GM12891 (cell line): ENCODE measurements at regions not wholly inside any gene's neighbourhood (a gene's known extent, or its start where the extent isn't known, plus 50 kb on each side); places are given as distances from the start of the nearest gene placed in this dataset.
"Not testable (repeated sequence)": the region's sequence is repeated elsewhere in the genome, so short reads cannot be mapped to it uniquely, and the experiment has no call there.

Source experiments
- DNase-seq: peaks from one replicate; pipeline ENCODE4 v3.0.0; 2011; ENCODE audit warnings: low spot score; ENCODE audit not compliant: insufficient read length
- FAIRE-seq: peaks from 2 replicates; lab custom pipeline; 2011; peaks lifted over from hg19 to GRCh38; lab: Jason Lieb, UNC
- PAX5 ChIP-seq: IDR thresholded peaks from 2 replicates; pipeline ENCODE4 v1.6.1; 2011; ENCODE audit warnings: low read length, moderate library complexity, mild to moderate bottlenecking; ENCODE audit not compliant: insufficient read depth, severe bottlenecking
- POLR2A ChIP-seq: IDR thresholded peaks from 2 replicates; pipeline ENCODE4 v1.6.1; 2011; ENCODE audit warnings: low read depth, low read length, control low read depth
- POLR2AphosphoS5 ChIP-seq: IDR thresholded peaks from 2 replicates; pipeline ENCODE4 v1.6.1; 2011; ENCODE audit warnings: low read depth, low read length, control low read depth
- POU2F2 ChIP-seq: IDR thresholded peaks from 2 replicates; pipeline ENCODE4 v1.6.1; 2011; ENCODE audit warnings: low read depth, mild to moderate bottlenecking, control low read depth, low read length, moderate library complexity
- SPI1 ChIP-seq: IDR thresholded peaks from 2 replicates; pipeline ENCODE4 v1.6.1; 2011; ENCODE audit warnings: low read depth, low read length, control low read depth
- TAF1 ChIP-seq: IDR thresholded peaks from 2 replicates; pipeline ENCODE4 v1.6.1; 2011; ENCODE audit warnings: low read depth, low read length, control low read depth

DNA sequence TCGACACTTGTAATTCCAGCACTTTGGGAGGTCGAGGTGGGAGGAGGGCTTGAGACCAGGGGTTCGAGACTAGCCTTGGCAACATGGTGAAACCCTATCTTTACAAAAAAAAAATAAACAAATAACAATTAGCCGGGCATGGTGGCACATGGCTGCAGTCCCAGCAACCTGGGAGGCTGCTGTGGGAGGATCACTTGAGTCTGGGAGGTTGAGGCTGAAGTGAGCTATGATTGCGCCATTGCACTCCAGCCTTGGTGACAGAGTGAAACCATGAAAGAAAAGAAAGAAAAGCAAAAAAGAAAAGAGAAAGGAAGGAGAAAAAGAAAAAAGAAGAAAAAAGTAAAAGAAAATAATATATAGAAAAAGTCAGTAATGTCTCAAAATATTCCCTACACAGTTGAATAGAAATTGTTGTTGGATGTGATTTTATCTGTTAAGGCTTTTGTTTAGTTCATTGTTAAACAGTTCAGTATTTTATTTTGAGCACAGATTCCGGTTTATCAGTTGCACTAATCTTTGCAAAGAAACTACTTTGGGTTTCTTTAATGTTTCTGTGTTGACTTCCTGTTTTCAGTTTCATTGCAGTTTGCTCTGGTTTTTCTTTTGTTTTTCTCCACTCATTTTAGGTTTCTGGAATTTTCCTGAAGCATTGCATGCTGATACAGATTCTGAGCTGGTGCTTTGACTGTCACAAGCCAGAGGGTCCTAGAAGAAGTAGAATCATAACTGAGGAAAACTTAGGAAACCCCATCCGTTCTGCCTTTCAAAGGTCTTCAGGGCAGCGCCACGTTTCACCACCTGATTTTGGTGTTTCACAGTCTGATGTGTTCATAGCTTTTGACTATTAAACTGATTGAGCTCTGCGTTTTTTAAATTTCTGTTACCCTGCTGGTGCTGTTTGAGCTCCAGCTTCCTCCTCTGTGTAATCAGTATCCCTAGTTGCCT lies 378.6 kb upstream of the AMELY start:
- no peak for FAIRE-seq
- TF ChIP-seq POLR2AphosphoS5 = no peak
- TF ChIP-seq POU2F2 = no peak
- TF ChIP-seq PAX5 = no peak
- peak; percentile 87 for TF ChIP-seq SPI1
- DNase-seq = no peak

DNA sequence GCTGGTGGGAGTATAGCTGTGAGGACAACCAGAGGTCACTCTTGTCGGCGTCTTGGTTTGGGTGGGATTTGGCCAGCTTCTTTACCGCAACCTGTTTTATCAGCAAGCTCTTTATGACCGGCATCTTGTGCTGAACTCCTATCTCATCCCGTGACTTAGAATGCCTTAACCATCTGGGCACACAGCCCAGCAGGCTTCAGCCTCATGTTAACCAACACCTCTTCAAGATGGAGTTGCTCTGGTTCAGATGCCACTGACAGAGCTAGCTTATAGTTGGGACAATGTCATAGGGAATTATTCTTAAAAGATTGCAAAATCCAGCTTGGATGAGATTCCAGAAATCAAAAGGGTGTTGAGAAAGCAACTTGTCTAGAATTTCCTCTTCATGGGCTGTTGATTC lies 377.1 kb upstream of the AMELY start:
- FAIRE-seq (no peak), DNase-seq (no peak)
- TF ChIP-seq PAX5 (no peak), POU2F2 (no peak), POLR2AphosphoS5 (no peak), SPI1 (no peak), TAF1 (no peak), POLR2A (no peak)

DNA sequence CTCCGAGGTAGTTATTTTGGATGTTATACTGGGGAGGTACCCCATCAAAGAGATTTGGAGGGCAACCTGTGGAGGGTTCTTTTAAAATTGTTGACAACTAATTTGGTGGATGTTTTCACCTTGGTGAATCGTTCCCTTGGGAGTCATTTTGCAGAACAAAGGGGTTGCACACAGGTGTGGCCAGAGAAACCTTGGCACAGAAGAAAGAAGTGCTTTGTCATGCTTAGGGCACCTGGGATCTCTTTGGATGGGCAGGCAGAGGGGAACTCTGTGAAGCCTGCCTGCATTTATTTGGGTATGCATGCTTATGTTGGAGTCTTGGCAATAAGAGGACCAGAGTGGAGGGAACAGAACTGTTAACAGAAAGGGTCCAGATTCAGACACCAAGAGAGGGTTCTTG lies 376.4 kb upstream of the AMELY start:
- DNase-seq, FAIRE-seq: not testable (repeated sequence)

DNA sequence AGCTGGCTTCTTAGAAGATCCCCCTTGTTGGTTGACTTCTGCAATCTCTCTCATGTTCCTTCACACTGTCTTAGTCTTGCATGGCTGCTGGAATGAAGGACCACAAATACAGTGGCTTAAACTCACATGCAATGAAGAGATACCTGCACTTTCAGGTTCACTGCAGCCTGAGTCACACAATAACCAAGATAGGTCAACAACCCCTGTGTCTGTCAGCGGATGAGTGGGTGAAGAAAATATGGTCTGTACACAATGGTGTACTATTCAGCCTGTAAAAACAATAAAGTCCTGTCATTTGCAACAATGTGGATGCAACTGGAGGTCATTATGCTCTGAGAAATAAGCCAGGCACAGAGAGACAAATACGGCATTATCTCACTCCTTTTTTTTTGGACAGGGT lies 373.8 kb upstream of the AMELY start:
- FAIRE-seq (no peak), DNase-seq (no peak)
- TF ChIP-seq SPI1 (no peak), POLR2AphosphoS5 (no peak), POLR2A (no peak), TAF1 (no peak), POU2F2 (no peak), PAX5 (no peak)

DNA sequence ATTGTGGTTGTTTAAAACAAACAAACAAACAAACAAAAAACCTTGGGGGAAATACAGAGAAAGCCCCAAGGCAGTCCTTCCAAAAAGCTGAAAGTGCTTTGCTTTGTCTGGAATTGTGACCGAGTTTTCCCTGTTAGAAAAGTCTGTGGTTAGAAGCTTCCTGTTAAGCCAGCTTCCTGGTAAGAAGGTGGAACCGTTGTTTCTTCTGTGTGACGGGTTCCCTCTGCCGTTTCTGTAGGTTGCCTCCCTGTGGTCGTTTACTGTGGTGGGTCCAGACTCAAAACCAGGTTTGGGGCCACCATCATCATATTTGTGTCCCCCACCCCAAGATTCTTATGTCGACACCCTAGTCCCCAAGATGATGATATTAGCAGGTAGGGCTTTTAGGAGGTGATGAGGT lies 371.4 kb upstream of the AMELY start:
- no peak for TF ChIP-seq TAF1
- no peak for TF ChIP-seq SPI1
- no peak for TF ChIP-seq POLR2A
- FAIRE-seq (no peak), DNase-seq (no peak)

DNA sequence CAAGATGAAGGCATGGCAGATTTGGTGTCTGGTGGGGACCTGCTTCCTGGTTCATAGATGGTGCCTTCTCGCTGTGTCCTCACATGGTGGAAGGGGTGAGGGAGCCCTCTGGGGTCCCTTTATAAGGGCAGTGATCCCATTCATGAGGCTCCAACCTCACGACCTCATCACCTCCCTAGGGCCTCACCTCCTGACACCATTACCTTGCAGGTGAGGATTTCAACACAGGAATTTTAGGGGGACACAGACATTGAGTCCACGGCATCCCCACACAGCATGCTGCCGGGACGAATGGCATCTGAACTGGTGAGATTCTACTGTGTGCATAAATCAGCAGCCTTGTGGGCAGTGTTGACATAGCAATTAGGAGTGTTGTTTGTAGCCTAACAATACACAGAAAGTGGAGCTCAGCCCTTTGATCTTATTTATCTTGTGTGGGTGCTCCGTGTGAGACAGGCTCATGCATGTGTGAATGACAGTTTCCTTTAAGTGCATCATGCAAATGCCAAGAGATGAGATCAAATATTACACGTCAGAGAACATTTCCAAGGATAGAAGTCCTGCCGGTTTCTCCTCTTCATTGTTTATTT lies 368.7 kb upstream of the AMELY start:
- FAIRE-seq = peak; percentile 80
- not testable (repeated sequence) for DNase-seq

DNA sequence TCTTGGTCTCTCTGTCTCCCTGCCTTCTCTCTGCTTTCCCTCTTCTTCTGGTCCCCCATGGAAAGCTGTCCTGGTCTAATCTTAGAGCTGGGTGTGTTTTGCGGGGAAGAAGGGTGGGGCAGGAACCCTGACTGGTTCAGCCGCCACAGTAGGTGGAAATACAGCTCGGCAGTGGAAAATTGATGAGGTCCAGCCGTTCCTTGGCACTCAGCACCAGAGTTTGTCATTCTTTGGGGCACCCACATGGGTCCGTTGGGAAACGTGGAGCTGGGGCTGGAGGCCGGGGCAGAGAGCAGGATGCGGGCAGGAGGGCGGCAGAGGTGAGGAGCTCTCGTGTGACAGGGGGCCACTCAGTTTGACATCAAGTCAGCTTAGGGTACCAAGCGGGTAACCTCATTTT lies 364.2 kb upstream of the AMELY start:
- DNase-seq = no peak
- TF ChIP-seq POLR2A = no peak
- no peak for TF ChIP-seq TAF1
- TF ChIP-seq PAX5 = no peak
- TF ChIP-seq POU2F2 = no peak
- TF ChIP-seq SPI1 = no peak
- TF ChIP-seq POLR2AphosphoS5 = no peak
- FAIRE-seq = no peak

DNA sequence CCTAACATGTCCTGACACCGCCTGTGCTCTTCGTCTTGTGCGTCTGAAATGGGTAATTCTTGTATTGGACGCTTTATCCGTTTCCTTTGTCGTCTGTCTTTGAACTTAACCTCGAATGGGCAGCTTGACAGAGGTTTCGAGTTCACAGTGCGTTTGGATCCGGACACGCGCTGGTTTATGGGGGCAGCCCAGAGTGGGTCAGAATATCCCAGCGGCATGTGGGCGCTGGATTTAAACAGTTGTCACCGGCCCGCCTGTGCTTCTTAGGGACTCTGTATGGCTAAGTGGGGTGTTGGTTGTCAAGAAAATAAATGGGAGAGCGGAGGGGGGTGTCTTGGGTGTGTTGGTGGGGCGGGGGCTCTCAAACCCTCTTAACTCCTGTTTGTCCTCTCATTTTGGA lies 363.5 kb upstream of the AMELY start:
- no peak for DNase-seq
- TF ChIP-seq TAF1 (no peak), PAX5 (no peak), SPI1 (no peak), POU2F2 (no peak), POLR2A (no peak), POLR2AphosphoS5 (no peak)
- FAIRE-seq = no peak

DNA sequence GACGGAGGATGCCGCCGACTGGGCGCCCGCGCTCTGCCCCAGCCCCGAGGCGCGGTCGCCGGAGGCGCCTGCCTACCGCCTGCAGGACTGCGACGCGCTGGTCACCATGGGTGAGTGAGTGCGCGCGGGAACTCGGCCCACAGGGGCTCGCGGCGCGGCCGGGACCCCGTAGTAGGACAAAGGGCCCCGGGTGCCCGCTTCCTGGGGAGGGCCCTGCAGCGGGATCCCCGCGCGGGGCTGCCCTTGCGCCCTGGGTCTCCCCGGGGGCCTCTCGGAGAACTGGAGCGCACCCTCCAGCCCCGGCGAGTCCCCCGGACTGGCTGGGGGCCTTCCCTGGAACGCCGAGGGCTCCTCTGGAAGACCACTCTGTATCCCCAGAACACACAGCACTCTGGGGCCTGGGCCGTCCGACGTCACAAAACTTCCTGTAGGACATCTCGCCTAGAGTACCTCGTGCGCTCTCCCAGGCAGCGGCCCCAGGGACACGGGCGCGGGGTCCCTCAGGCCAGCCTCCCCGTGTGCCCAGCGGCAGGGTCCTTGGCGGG lies 362.9 kb upstream of the AMELY start:
- DNase-seq (no peak), FAIRE-seq (no peak)
- TF ChIP-seq PAX5 = no peak
- TF ChIP-seq POLR2AphosphoS5 = no peak
- no peak for TF ChIP-seq POLR2A
- no peak for TF ChIP-seq TAF1
- no peak for TF ChIP-seq POU2F2
- TF ChIP-seq SPI1 = no peak

DNA sequence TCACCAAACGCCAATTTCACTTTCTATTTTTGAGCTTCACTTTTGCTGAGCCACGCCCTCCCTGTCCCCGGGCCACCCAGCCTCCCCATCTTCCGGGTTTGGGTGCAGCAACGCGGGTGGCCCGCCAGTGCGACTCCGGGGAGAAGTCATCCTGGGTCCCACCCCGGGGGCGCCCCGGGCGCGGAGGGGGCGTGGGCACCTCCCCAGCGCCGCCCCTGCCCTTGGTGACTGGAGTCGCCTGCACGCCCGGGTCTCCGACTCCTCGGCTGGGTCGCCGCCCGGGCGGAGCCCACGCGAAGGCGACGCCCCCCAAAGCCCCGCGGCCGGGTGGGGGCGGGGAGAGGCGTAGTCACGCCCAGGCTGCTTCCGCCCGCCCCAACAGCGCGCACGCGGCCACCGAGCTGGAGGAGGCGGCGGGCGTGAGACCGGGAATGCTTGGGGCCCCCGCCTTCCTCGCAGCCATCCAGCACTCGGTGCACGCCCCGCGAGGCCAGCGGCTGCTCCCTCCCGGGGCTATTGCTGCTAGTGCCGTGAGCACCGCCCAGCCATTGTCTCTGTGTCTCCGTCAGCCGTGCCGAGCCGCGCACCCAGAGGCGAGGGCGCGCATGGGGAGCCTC lies 362.1 kb upstream of the AMELY start:
- TF ChIP-seq POU2F2 (no peak), POLR2A (0 out of 2 replicates have a peak, but pooled peaks have one; percentile 30)
- peak; percentile 63 for DNase-seq
- FAIRE-seq = peak; percentile 91
